Mammary epithelial cell (primary cell): ENCODE measurements at regions not wholly inside any gene's neighbourhood (a gene's known extent, or its start where the extent isn't known, plus 50 kb on each side); places are given as distances from the start of the nearest gene placed in this dataset.

Experiments used
- CTCF ChIP-seq, 2 donors: IDR thresholded peaks in 1 of 2; conservative IDR thresholded peaks in 1 of 2; 2 replicates each; pipeline ENCODE4 v1.5.1; 2011 to 2012; ENCODE audit warnings: inconsistent platforms in 2 of 2, low read length in 2 of 2, mild to moderate bottlenecking in 2 of 2, control low read depth in 1 of 2, low read depth in 1 of 2; ENCODE audit not compliant: insufficient read depth in 1 of 2; ENCODE audit errors: extremely low read depth in 1 of 2
- EZH2 ChIP-seq: IDR thresholded peaks from 2 replicates; pipeline ENCODE4 v1.6.1; 2012; ENCODE audit warnings: low read length, inconsistent platforms, borderline replicate concordance

- no peak for TF ChIP-seq CTCF (conservative IDR thresholded peaks at IDR 0.05 in 1 of 2, IDR thresholded peaks at IDR 0.05 in 1 of 2; ENCODE audit: extremely low read depth in 1 of 2, insufficient read depth in 1 of 2, low read depth in 1 of 2, low read length in 2 of 2)
- TF ChIP-seq EZH2 = no peak
Measured at GRCh38 chr3:72615182-72615581, 233.1 kb downstream of the SHQ1 start.
